ENCODE measurements at regions not wholly inside any gene's neighbourhood (a gene's known extent, or its start where the extent isn't known, plus 50 kb on each side); places are given as distances from the start of the nearest gene placed in this dataset.

- TF ChIP-seq CTCF (optimal IDR thresholded peaks at IDR 0.05 in 1 of 3, IDR thresholded peaks at IDR 0.05 in 1 of 3, conservative IDR thresholded peaks at IDR 0.05 in 1 of 3; ENCODE audit: extremely low read depth in 1 of 3, insufficient read depth in 2 of 3, low read length in 3 of 3), result no peak
- no peak for TF ChIP-seq EZH2 (IDR thresholded peaks at IDR 0.05; ENCODE audit: low read length)
Measured at GRCh38 chr9:81112627-81113452, 576.5 kb downstream of the TLE1 start.
